ENCODE measurements at regions not wholly inside any gene's neighbourhood (a gene's known extent, or its start where the extent isn't known, plus 50 kb on each side); places are given as distances from the start of the nearest gene placed in this dataset.

DNA sequence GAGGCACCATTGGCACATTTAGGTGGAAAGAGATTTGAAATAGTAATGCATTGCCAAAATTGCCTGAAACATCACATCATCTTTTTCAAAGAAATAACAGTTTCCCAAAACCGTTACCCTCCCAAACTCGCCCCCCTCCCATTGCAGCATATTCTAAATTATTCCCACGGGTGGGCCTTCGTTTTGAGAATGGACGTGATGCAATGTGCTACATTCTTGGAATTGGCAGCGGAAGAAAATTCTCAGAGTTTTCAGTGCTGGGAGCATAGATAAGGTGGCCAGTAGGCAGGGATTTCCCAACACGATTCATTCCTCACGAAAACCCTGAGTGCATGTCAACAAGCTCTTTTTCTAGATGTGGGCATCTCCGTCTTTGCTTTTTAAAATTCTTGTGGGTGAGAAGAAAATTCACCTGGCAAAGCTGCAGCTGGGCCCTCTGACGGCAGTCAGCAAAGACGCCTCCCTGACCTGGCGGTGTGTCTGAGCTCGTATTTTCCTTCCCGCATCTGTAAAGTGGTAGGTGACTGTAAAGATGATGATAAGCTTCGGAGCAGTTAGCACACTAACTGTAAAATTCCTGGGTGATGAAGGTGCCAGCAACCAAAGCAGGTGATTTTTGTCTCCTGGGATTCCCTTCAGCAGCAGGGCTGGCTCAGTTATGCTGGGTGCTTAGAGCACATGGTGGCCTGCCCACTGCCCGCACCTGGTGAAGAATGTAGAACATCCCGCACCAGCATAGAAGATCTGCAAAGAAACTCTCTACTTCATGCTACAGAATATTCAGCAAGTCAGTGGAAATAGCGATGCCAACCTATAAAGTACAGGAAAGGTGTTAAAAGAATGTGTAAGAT lies 141.9 kb upstream of the KLF6 start:
- H3K9me2 ChIP-seq (replicated peaks; ENCODE audit: insufficient read depth, low read length) = no peaks in the 10 kb centered on the region
- H3K4me2 ChIP-seq (ENCODE audit: low read depth, low read length, poor library complexity, severe bottlenecking) = no peak overlapping the region
- no peak overlapping the region for H3K9ac ChIP-seq (ENCODE audit: low read length)
- H2AFZ ChIP-seq (ENCODE audit: low read depth, low read length, severe bottlenecking) = no peak overlapping the region
- no peaks in the 10 kb centered on the region for H3K79me2 ChIP-seq (ENCODE audit: insufficient read depth, low read length)
- TF ChIP-seq, protein P1, sequence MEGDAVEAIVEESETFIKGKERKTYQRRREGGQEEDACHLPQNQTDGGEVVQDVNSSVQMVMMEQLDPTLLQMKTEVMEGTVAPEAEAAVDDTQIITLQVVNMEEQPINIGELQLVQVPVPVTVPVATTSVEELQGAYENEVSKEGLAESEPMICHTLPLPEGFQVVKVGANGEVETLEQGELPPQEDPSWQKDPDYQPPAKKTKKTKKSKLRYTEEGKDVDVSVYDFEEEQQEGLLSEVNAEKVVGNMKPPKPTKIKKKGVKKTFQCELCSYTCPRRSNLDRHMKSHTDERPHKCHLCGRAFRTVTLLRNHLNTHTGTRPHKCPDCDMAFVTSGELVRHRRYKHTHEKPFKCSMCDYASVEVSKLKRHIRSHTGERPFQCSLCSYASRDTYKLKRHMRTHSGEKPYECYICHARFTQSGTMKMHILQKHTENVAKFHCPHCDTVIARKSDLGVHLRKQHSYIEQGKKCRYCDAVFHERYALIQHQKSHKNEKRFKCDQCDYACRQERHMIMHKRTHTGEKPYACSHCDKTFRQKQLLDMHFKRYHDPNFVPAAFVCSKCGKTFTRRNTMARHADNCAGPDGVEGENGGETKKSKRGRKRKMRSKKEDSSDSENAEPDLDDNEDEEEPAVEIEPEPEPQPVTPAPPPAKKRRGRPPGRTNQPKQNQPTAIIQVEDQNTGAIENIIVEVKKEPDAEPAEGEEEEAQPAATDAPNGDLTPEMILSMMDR (IDR thresholded peaks at IDR 0.05; ENCODE audit: insufficient read depth, low read length, poor library complexity, severe bottlenecking) = no peak
- TF ChIP-seq EZH2phosphoT487 (conservative IDR thresholded peaks at IDR 0.05; ENCODE audit: low read length) = no peak
- H3F3A ChIP-seq (ENCODE audit: insufficient read depth) = no peaks in the 10 kb centered on the region
- H3K27ac ChIP-seq (ENCODE audit: low read depth, low read length) = no peak overlapping the region
- no peaks in the 10 kb centered on the region for H4K20me1 ChIP-seq (ENCODE audit: low read depth, low read length)
- H3K4me3 ChIP-seq (ENCODE audit: insufficient read depth, low read length, poor library complexity, severe bottlenecking) = no peak overlapping the region
- H3K9me3 ChIP-seq (ENCODE audit: insufficient read depth, low read length) = no peaks in the 10 kb centered on the region
- H3K36me3 ChIP-seq (ENCODE audit: low read length) = no peaks in the 10 kb centered on the region
- H3K27me3 ChIP-seq (ENCODE audit: low read length) = no peaks in the 10 kb centered on the region

DNA sequence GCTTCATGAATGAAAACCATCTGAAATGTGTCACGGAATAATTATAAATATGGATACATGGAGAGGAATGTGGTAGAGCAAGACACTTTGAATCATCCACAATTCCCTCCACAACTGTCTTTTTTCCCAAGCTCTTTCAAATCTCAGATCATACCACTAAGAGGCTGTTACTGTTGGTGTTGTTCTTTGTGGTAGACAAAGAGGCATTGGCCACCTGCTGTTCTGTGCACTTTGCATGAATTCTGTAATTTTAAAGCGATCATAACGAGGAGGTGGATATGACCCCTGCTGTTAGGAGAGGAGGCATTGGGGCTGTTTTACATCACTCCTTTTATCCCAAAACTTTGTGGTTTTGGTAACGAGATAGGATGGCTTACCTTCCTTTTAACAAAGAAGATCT lies 141.2 kb upstream of the KLF6 start:
- Histone ChIP-seq H3K9ac (ENCODE audit: low read length) (no peak overlapping the region), H3K36me3 (ENCODE audit: low read length) (no peaks in the 10 kb centered on the region), H3K9me3 (ENCODE audit: insufficient read depth, low read length) (no peaks in the 10 kb centered on the region), H3K27me3 (ENCODE audit: low read length) (no peaks in the 10 kb centered on the region), H3K79me2 (ENCODE audit: insufficient read depth, low read length) (no peaks in the 10 kb centered on the region), H3F3A (ENCODE audit: insufficient read depth) (no peaks in the 10 kb centered on the region), H3K9me2 (replicated peaks; ENCODE audit: insufficient read depth, low read length) (no peaks in the 10 kb centered on the region), H3K4me3 (ENCODE audit: insufficient read depth, low read length, poor library complexity, severe bottlenecking) (no peak overlapping the region), H2AFZ (ENCODE audit: low read depth, low read length, severe bottlenecking) (no peak overlapping the region), H4K20me1 (ENCODE audit: low read depth, low read length) (no peaks in the 10 kb centered on the region), H3K27ac (ENCODE audit: low read depth, low read length) (no peak overlapping the region), H3K4me2 (ENCODE audit: low read depth, low read length, poor library complexity, severe bottlenecking) (no peak overlapping the region)
- no peak for TF ChIP-seq EZH2phosphoT487 (conservative IDR thresholded peaks at IDR 0.05; ENCODE audit: low read length)
- TF ChIP-seq, protein P1 (IDR thresholded peaks at IDR 0.05; ENCODE audit: insufficient read depth, low read length, poor library complexity, severe bottlenecking) = no peak

DNA sequence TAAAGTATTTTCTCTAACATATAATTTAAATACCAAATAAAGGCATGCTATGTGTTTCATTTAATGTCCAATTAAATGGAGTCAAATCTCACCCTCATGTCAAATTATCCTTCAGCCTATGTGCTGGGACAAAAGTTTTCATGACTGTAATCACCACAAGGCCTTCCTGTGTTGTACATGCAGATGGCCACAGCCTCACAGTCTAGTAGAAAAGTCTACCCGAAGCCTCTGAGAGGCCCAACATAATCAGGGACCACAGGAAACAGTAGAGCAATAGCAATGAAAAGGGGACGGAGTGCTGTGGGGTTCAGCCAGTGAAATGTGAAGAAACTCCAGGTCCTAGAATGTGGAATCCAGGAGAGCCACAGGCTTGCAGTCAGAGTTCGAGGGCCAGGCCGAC lies 140.2 kb upstream of the KLF6 start:
- Histone ChIP-seq H3K9me2 (replicated peaks; ENCODE audit: insufficient read depth, low read length) (no peaks in the 10 kb centered on the region), H3K79me2 (ENCODE audit: insufficient read depth, low read length) (no peaks in the 10 kb centered on the region), H3K27me3 (ENCODE audit: low read length) (no peaks in the 10 kb centered on the region), H3K4me2 (ENCODE audit: low read depth, low read length, poor library complexity, severe bottlenecking) (no peak overlapping the region), H3K9ac (ENCODE audit: low read length) (no peak overlapping the region), H3K4me3 (ENCODE audit: insufficient read depth, low read length, poor library complexity, severe bottlenecking) (no peak overlapping the region), H4K20me1 (ENCODE audit: low read depth, low read length) (no peaks in the 10 kb centered on the region), H3K36me3 (ENCODE audit: low read length) (no peaks in the 10 kb centered on the region), H2AFZ (ENCODE audit: low read depth, low read length, severe bottlenecking) (no peak overlapping the region), H3F3A (ENCODE audit: insufficient read depth) (no peaks in the 10 kb centered on the region), H3K9me3 (ENCODE audit: insufficient read depth, low read length) (no peaks in the 10 kb centered on the region), H3K27ac (ENCODE audit: low read depth, low read length) (no peak overlapping the region)
- TF ChIP-seq, protein P1 (IDR thresholded peaks at IDR 0.05; ENCODE audit: insufficient read depth, low read length, poor library complexity, severe bottlenecking) = no peak
- no peak for TF ChIP-seq EZH2phosphoT487 (conservative IDR thresholded peaks at IDR 0.05; ENCODE audit: low read length)
